MCF 10A (cell line): ENCODE measurements at regions not wholly inside any gene's neighbourhood (a gene's known extent, or its start where the extent isn't known, plus 50 kb on each side); places are given as distances from the start of the nearest gene placed in this dataset.

Experiments
- BruUV-seq: library from RNA; stranded (reverse); fragments of 400-500 nt; replicated peaks from 2 replicates; lab custom pipeline; 2021; lab: Mats Ljungman, UMichigan
- CTCF ChIA-PET: fragments of 300-600 bp; sonication (Branson Sonifier 250); formaldehyde crosslinking; extraction: SDS; loops from one replicate; lab custom pipeline; 2021; ENCODE audit warnings: antibody characterized with exemption, inconsistent platforms; lab: Yijun Ruan, JAX
- POLR2A ChIA-PET: fragments of 300-600, 350-650 bp; sonication (Branson Sonifier 250); formaldehyde crosslinking; extraction: SDS; loops from one replicate; lab custom pipeline; 2020; ENCODE audit warnings: antibody characterized with exemption, inconsistent platforms; lab: Yijun Ruan, JAX
- DNase-seq: peaks from one replicate; pipeline ENCODE4 v3.0.0-alpha.2; 2018; ENCODE audit not compliant: unreplicated experiment
- H3K27ac Mint-ChIP-seq: one replicate; pipeline ENCODE4 v1.8.0; 2022; ENCODE audit warnings: mild to moderate bottlenecking, low read depth, mixed read lengths; ENCODE audit not compliant: unreplicated experiment
- H3K27me3 Mint-ChIP-seq: one replicate; pipeline ENCODE4 v1.8.0; 2022; ENCODE audit warnings: mixed read lengths; ENCODE audit not compliant: insufficient read depth, unreplicated experiment
- H3K36me3 Mint-ChIP-seq: one replicate; pipeline ENCODE4 v1.8.0; 2022; ENCODE audit warnings: mild to moderate bottlenecking, moderate library complexity, mixed read lengths; ENCODE audit not compliant: insufficient read depth, unreplicated experiment
- H3K4me1 Mint-ChIP-seq: one replicate; pipeline ENCODE4 v1.8.0; 2022; ENCODE audit warnings: mixed read lengths; ENCODE audit not compliant: insufficient read depth, unreplicated experiment
- H3K4me3 Mint-ChIP-seq: one replicate; pipeline ENCODE4 v1.8.0; 2022; ENCODE audit warnings: mild to moderate bottlenecking, moderate library complexity, mixed read lengths; ENCODE audit not compliant: unreplicated experiment
- H3K9me3 Mint-ChIP-seq: one replicate; pipeline ENCODE4 v1.8.0; 2022; ENCODE audit warnings: mixed read lengths; ENCODE audit not compliant: unreplicated experiment
- intact Hi-C: fragments of 100-400 bp; cut with micrococcal nuclease; formaldehyde crosslinking; loops from 2 replicates; pipeline ENCODE4 v1.14.1; 2022
- TF ChIP-seq, protein P1 (sequence below): fragments of 200-600 bp; IDR thresholded peaks from one replicate; pipeline ENCODE4 v1.8.0; 2022; ENCODE audit warnings: antibody characterized with exemption, mild to moderate bottlenecking; ENCODE audit not compliant: unreplicated experiment

DNA sequence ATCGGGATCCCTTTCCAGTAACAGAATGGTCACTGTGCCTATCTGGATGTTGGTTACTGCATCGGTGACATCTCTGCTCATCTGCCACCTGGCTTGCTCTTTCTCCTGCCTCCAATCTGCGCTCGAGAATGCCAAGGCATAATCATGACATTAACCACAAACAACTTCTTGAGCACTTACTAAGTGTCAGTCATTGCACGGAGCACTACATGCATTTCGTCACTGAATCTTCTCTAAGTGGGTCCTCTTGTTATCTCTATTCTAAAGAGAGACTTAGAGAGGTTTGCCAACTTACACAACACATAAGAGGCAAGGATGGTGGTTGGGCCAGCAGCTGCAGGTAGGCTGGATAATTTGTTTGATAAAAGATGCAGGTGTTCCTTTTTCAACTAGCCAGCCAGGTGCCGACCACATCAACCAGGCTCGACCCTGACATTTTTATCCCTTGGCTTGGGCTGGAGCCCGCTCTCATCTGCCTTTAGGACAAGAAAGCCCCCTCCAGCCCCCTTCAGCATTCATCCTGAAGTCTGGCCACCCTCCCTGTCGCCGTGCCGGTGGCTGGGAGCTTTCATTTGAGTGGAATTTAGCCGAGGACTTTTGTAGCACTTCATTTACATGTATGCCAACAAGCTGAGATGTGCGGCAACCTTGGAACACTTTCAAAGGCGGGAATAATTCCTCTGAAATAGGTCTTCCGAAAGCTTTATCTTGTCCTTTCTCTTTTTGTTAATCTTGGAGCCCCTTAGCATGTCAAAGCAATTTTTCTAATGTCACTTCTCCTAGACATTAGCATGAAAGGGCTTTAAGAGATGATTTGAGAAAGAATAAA, 89.3 kb upstream of the NKD1 start:
- no peak overlapping the region for H3K27ac Mint-ChIP-seq
- no TSS peak for BruUV-seq
- peaks cover 10% of the 10 kb centered on the region for H3K27me3 Mint-ChIP-seq
- ChIA-PET CTCF (interaction anchor here (0.6 kb wide), 1 partner anchor 565 kb away, joined by 3 read pairs; no protein-coding TSS in a partner anchor), POLR2A (no interaction called here)
- H3K36me3 Mint-ChIP-seq: no peaks in the 10 kb centered on the region
- H3K9me3 Mint-ChIP-seq: no peaks in the 10 kb centered on the region
- intact Hi-C loops: no loop called here
- no peaks in the 10 kb centered on the region for H3K4me1 Mint-ChIP-seq
- DNase-seq: no peak
- TF ChIP-seq, protein P1, sequence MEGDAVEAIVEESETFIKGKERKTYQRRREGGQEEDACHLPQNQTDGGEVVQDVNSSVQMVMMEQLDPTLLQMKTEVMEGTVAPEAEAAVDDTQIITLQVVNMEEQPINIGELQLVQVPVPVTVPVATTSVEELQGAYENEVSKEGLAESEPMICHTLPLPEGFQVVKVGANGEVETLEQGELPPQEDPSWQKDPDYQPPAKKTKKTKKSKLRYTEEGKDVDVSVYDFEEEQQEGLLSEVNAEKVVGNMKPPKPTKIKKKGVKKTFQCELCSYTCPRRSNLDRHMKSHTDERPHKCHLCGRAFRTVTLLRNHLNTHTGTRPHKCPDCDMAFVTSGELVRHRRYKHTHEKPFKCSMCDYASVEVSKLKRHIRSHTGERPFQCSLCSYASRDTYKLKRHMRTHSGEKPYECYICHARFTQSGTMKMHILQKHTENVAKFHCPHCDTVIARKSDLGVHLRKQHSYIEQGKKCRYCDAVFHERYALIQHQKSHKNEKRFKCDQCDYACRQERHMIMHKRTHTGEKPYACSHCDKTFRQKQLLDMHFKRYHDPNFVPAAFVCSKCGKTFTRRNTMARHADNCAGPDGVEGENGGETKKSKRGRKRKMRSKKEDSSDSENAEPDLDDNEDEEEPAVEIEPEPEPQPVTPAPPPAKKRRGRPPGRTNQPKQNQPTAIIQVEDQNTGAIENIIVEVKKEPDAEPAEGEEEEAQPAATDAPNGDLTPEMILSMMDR: no peak
- no peak overlapping the region for H3K4me3 Mint-ChIP-seq

- no peak for DNase-seq
- H3K36me3 Mint-ChIP-seq: no peaks in the 10 kb centered on the region
- TF ChIP-seq, protein P1: no peak
- H3K27me3 Mint-ChIP-seq: peaks cover 7% of the 10 kb centered on the region
- CTCF ChIA-PET: no interaction called here
- intact Hi-C loops: no loop called here
- BruUV-seq: no TSS peak
- no peak overlapping the region for H3K27ac Mint-ChIP-seq
- POLR2A ChIA-PET: no interaction called here
- no peaks in the 10 kb centered on the region for H3K9me3 Mint-ChIP-seq
- H3K4me1 Mint-ChIP-seq: no peaks in the 10 kb centered on the region
- H3K4me3 Mint-ChIP-seq: no peak overlapping the region
Measured at GRCh38 chr16:50457979-50458491, 89.2 kb upstream of the BRD7 start.

DNA sequence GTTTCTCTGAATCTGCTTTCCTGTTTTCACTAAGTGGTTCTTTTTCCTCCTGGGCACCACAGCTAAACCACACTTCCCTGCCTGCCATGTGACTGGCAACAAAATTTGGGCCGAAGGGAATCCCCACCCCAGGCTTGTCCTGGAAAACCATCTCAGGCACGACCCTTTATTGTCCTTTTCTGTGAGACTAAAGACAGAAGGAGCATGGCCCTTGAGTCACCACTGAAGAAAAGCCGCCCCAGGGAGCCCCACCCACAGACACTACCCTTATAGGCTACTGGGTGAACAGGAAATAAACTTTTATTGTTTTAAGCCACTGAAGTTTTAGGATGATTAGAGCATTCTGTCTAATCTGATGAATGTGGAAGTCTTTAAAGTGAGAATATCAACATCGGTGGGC, 88.6 kb upstream of the BRD7 start:
- POLR2A ChIA-PET: no interaction called here
- no peaks in the 10 kb centered on the region for H3K4me1 Mint-ChIP-seq

DNA sequence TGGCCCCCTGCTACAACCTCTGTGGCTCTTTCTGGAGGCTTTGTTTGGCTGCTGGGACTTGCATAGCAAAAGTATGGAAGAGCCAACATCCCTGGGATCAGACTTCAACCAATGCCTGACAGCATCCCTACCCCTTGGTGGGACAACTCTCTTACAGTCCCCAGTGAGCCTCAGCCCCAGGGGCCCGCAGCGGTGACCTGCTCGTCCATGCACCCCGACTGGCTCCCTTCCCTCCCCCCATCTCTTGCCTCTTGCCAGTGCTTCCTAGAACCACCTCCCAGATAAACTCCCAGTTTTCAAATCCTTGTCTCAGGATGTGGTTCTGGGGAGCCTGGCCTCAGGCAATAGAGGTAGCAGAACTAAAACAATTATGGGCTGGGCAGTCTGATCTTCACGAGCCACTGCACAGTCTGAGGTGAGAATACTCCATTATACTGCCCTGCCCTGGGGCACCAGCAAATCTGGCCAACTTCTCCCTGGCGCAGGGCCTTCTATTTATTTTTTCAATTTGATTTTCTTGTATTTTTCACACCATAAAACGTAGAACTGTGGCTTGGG, 86.6 kb upstream of the BRD7 start:
- Mint-ChIP-seq H3K4me1 (no peaks in the 10 kb centered on the region), H3K27me3 (no peaks in the 10 kb centered on the region)
- intact Hi-C loops: no loop called here

More for the DNA sequence above, 88.6 kb upstream of the BRD7 start:
- BruUV-seq: no TSS peak
- H3K27ac Mint-ChIP-seq: no peak overlapping the region
- intact Hi-C loops: no loop called here
- H3K4me3 Mint-ChIP-seq: no peak overlapping the region
- CTCF ChIA-PET: no interaction called here
- no peaks in the 10 kb centered on the region for H3K9me3 Mint-ChIP-seq
- no peak for DNase-seq
- H3K27me3 Mint-ChIP-seq: peaks cover under 1% of the 10 kb centered on the region
- TF ChIP-seq, protein P1: no peak
- no peaks in the 10 kb centered on the region for H3K36me3 Mint-ChIP-seq

More for the DNA sequence above, 86.6 kb upstream of the BRD7 start:
- DNase-seq: no peak
- Mint-ChIP-seq H3K4me3 (no peak overlapping the region), H3K27ac (no peak overlapping the region), H3K9me3 (no peaks in the 10 kb centered on the region), H3K36me3 (no peaks in the 10 kb centered on the region)
- BruUV-seq: no TSS peak
- ChIA-PET CTCF (no interaction called here), POLR2A (no interaction called here)
- TF ChIP-seq, protein P1: no peak
